NT2/D1 (cell line): ENCODE measurements at regions not wholly inside any gene's neighbourhood (a gene's known extent, or its start where the extent isn't known, plus 50 kb on each side); places are given as distances from the start of the nearest gene placed in this dataset.

Experiments used
- DNase-seq: peaks from one replicate; pipeline ENCODE4 v3.0.0-alpha.2; 2011; ENCODE audit warnings: low read depth, low spot score
- H3K27me3 ChIP-seq: 2 replicates; pipeline ENCODE4 v1.6.0; 2011; ENCODE audit warnings: mild to moderate bottlenecking; ENCODE audit not compliant: insufficient read length, insufficient read depth
- H3K36me3 ChIP-seq: 2 replicates; pipeline ENCODE4 v1.6.1; 2011; ENCODE audit warnings: mild to moderate bottlenecking, low read length, mixed read lengths; ENCODE audit not compliant: insufficient read depth, insufficient read length
- H3K4me1 ChIP-seq: 2 replicates; pipeline ENCODE4 v1.5.1; 2011; ENCODE audit not compliant: insufficient read depth, insufficient read length
- H3K4me3 ChIP-seq: 2 replicates; pipeline ENCODE4 v1.5.1; 2011; ENCODE audit warnings: low read depth; ENCODE audit not compliant: insufficient read length
- H3K9ac ChIP-seq: 2 replicates; pipeline ENCODE4 v1.6.0; 2011; ENCODE audit warnings: low read depth; ENCODE audit not compliant: insufficient read length
- H3K9me3 ChIP-seq: 2 replicates; pipeline ENCODE4 v1.5.1; 2011; ENCODE audit warnings: mild to moderate bottlenecking, low read length; ENCODE audit not compliant: insufficient read depth
- SUZ12 ChIP-seq: IDR thresholded peaks from 2 replicates; pipeline ENCODE4 v1.6.1; 2011; ENCODE audit not compliant: insufficient read length, insufficient read depth; ENCODE audit errors: extremely low read depth
- YY1 ChIP-seq: IDR thresholded peaks from 2 replicates; pipeline ENCODE4 v1.6.1; 2011; ENCODE audit not compliant: insufficient read length, insufficient read depth
- ZNF274 ChIP-seq: IDR thresholded peaks from 2 replicates; pipeline ENCODE4 v1.6.1; 2011; ENCODE audit warnings: mild to moderate bottlenecking, low read depth, low read length

GRCh38 chr6:22362361-22362760 lies 65.5 kb upstream of the PRL start:
- H3K9ac ChIP-seq, result no peak overlapping the region
- no peak for DNase-seq
- no peak for TF ChIP-seq ZNF274
- TF ChIP-seq SUZ12, result no peak
- TF ChIP-seq YY1, result no peak
- no peaks in the 10 kb centered on the region for H3K4me1 ChIP-seq
- H3K27me3 ChIP-seq, result no peaks in the 10 kb centered on the region
- H3K4me3 ChIP-seq, result no peak overlapping the region
- no peaks in the 10 kb centered on the region for H3K9me3 ChIP-seq
- H3K36me3 ChIP-seq, result no peaks in the 10 kb centered on the region

- H3K9me3 ChIP-seq, result no peaks in the 10 kb centered on the region
- H3K27me3 ChIP-seq, result no peaks in the 10 kb centered on the region
- H3K9ac ChIP-seq, result no peak overlapping the region
- TF ChIP-seq YY1 (no peak), ZNF274 (no peak), SUZ12 (no peak)
- no peaks in the 10 kb centered on the region for H3K36me3 ChIP-seq
- no peak overlapping the region for H3K4me3 ChIP-seq
- H3K4me1 ChIP-seq, result no peaks in the 10 kb centered on the region
- DNase-seq, result no peak
Measured at GRCh38 chr6:22363166-22363713, 66.4 kb upstream of the PRL start.

GRCh38 chr6:22363714-22364239 lies 66.9 kb upstream of the PRL start:
- H3K9ac ChIP-seq, result no peak overlapping the region
- DNase-seq, result no peak
- TF ChIP-seq SUZ12, result no peak
- TF ChIP-seq YY1, result no peak
- no peak for TF ChIP-seq ZNF274
- no peaks in the 10 kb centered on the region for H3K36me3 ChIP-seq
- H3K9me3 ChIP-seq, result no peaks in the 10 kb centered on the region
- H3K27me3 ChIP-seq, result no peaks in the 10 kb centered on the region
- no peaks in the 10 kb centered on the region for H3K4me1 ChIP-seq
- no peak overlapping the region for H3K4me3 ChIP-seq

- H3K9me3 ChIP-seq, result no peaks in the 10 kb centered on the region
- DNase-seq, result no peak
- no peaks in the 10 kb centered on the region for H3K36me3 ChIP-seq
- H3K27me3 ChIP-seq, result no peaks in the 10 kb centered on the region
- no peaks in the 10 kb centered on the region for H3K4me1 ChIP-seq
- H3K9ac ChIP-seq, result no peak overlapping the region
- no peak overlapping the region for H3K4me3 ChIP-seq
- TF ChIP-seq YY1 (no peak), SUZ12 (no peak), ZNF274 (no peak)
Measured at GRCh38 chr6:22364306-22364705, 67.5 kb upstream of the PRL start.

- no peak for DNase-seq
- TF ChIP-seq YY1, result no peak
- no peaks in the 10 kb centered on the region for H3K27me3 ChIP-seq
- H3K36me3 ChIP-seq, result no peaks in the 10 kb centered on the region
- H3K9ac ChIP-seq, result no peak overlapping the region
- H3K4me3 ChIP-seq, result no peak overlapping the region
- no peaks in the 10 kb centered on the region for H3K4me1 ChIP-seq
- no peaks in the 10 kb centered on the region for H3K9me3 ChIP-seq
Measured at GRCh38 chr6:22366214-22366613, 69.4 kb upstream of the PRL start.

- no peak overlapping the region for H3K9ac ChIP-seq
Measured at GRCh38 chr6:22367346-22367745, 70.5 kb upstream of the PRL start.

GRCh38 chr6:22368794-22369193 lies 72.0 kb upstream of the PRL start:
- no peaks in the 10 kb centered on the region for H3K27me3 ChIP-seq
- no peaks in the 10 kb centered on the region for H3K9me3 ChIP-seq
- DNase-seq, result no peak
- no peaks in the 10 kb centered on the region for H3K4me1 ChIP-seq
- no peak overlapping the region for H3K9ac ChIP-seq
- TF ChIP-seq YY1, result no peak
- no peak for TF ChIP-seq ZNF274
- TF ChIP-seq SUZ12, result no peak
- H3K4me3 ChIP-seq, result no peak overlapping the region
- no peaks in the 10 kb centered on the region for H3K36me3 ChIP-seq

More at GRCh38 chr6:22367346-22367745, 70.5 kb upstream of the PRL start:
- H3K9me3 ChIP-seq, result no peaks in the 10 kb centered on the region
- DNase-seq, result no peak
- no peak for TF ChIP-seq SUZ12
- no peak for TF ChIP-seq ZNF274
- TF ChIP-seq YY1, result no peak
- H3K36me3 ChIP-seq, result no peaks in the 10 kb centered on the region
- H3K4me1 ChIP-seq, result no peaks in the 10 kb centered on the region
- no peak overlapping the region for H3K4me3 ChIP-seq
- no peaks in the 10 kb centered on the region for H3K27me3 ChIP-seq
